Caco-2 (cell line): ENCODE measurements at regions not wholly inside any gene's neighbourhood (a gene's known extent, or its start where the extent isn't known, plus 50 kb on each side); places are given as distances from the start of the nearest gene placed in this dataset.

Experiments
- BruUV-seq: library from RNA; stranded (reverse); fragments of 400-500 nt; replicated peaks from 2 replicates; lab custom pipeline; 2021; lab: Mats Ljungman, UMichigan
- CTCF ChIA-PET: fragments of 300-600 bp; sonication (Branson Sonifier 250); formaldehyde crosslinking; loops from one replicate; lab custom pipeline; 2022; ENCODE audit warnings: antibody characterized with exemption; lab: Charles Lee
- POLR2A ChIA-PET: fragments of 300-600 bp; sonication (Branson Sonifier 250); formaldehyde crosslinking; loops from one replicate; lab custom pipeline; 2022; ENCODE audit warnings: antibody characterized with exemption; lab: Charles Lee
- DNase-seq, 2 experiments: peaks; one replicate each; pipeline versions ENCODE4 v3.0.0 to v3.0.0-alpha.2; 2020 to 2022
- H3K27me3 ChIP-seq: replicated peaks from 2 replicates; pipeline ENCODE4 v1.6.0; 2011; ENCODE audit warnings: low read length; ENCODE audit not compliant: control insufficient read depth, insufficient read depth
- H3K36me3 ChIP-seq: 2 replicates; pipeline ENCODE4 v1.5.1; 2011; ENCODE audit warnings: low read length; ENCODE audit not compliant: control insufficient read depth, insufficient read depth
- H3K4me1 ChIP-seq: fragments of 250-450 bp; sonication (Bioruptor Pico); 2 replicates; pipeline ENCODE4 v1.5.1; 2020; ENCODE audit warnings: mild to moderate bottlenecking
- H3K4me3 ChIP-seq: 2 replicates; pipeline ENCODE4 v1.5.1; 2011; ENCODE audit warnings: low read depth, mild to moderate bottlenecking, control low read depth, low read length
- H3K9me3 ChIP-seq: fragments of 250-450 bp; sonication (Bioruptor Pico); 2 replicates; pipeline ENCODE4 v1.5.1; 2020; ENCODE audit warnings: mild to moderate bottlenecking, moderate library complexity
- H3K27ac Mint-ChIP-seq: one replicate; pipeline ENCODE4 v1.8.0; 2022; ENCODE audit warnings: mixed read lengths; ENCODE audit not compliant: unreplicated experiment
- H3K27me3 Mint-ChIP-seq: one replicate; pipeline ENCODE4 v1.8.0; 2022; ENCODE audit warnings: mixed read lengths; ENCODE audit not compliant: insufficient read depth, unreplicated experiment
- H3K36me3 Mint-ChIP-seq: one replicate; pipeline ENCODE4 v1.8.0; 2022; ENCODE audit warnings: mild to moderate bottlenecking, mixed read lengths; ENCODE audit not compliant: insufficient read depth, unreplicated experiment
- H3K4me1 Mint-ChIP-seq: one replicate; pipeline ENCODE4 v1.8.0; 2022; ENCODE audit warnings: low read depth, mixed read lengths; ENCODE audit not compliant: unreplicated experiment
- H3K4me3 Mint-ChIP-seq: one replicate; pipeline ENCODE4 v1.8.0; 2022; ENCODE audit warnings: mild to moderate bottlenecking, moderate library complexity, mixed read lengths; ENCODE audit not compliant: unreplicated experiment
- H3K9me3 Mint-ChIP-seq: one replicate; pipeline ENCODE4 v1.8.0; 2022; ENCODE audit warnings: mixed read lengths; ENCODE audit not compliant: unreplicated experiment
- CTCF ChIP-seq, 2 experiments: fragments of 200-600 bp in 1 of 2; IDR thresholded peaks; 1 replicate in 1 of 2; 2 replicates in 1 of 2; pipeline versions ENCODE4 v1.5.1 to v1.8.0; 2011 to 2022; ENCODE audit warnings: antibody characterized with exemption in 1 of 2, control low read depth in 1 of 2, inconsistent platforms in 1 of 2, low read depth in 1 of 2, low read length in 1 of 2, mild to moderate bottlenecking in 1 of 2, moderate library complexity in 1 of 2; ENCODE audit not compliant: insufficient read depth in 1 of 2, severe bottlenecking in 1 of 2, unreplicated experiment in 1 of 2
- intact Hi-C: fragments of 100-400 bp; cut with micrococcal nuclease; formaldehyde crosslinking; loops from one replicate; pipeline ENCODE4 v1.10.0; 2022; ENCODE audit not compliant: unreplicated experiment

DNA sequence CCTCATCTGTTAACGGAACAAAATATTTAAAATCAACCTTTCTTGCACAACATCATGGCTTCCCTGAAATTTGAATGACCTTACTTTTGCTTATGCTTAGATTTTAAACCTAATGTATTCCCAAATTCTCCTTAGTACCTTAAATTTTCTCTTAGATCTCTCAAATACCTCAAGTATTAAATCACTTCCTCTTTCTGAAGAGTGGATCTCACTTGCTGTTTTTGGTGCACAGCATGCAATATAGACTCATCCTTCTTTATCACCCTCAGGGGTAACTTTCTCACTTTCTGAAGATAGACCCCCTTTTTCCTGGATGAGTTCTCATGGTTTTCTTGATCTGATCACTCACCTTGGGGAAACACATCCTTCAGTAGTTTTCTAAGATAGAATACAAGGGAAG lies 871.7 kb downstream of the DACH1 start:
- Histone ChIP-seq H3K9me3 (no peaks in the 10 kb centered on the region), H3K27me3 (no peaks in the 10 kb centered on the region), H3K4me3 (no peak overlapping the region), H3K4me1 (no peaks in the 10 kb centered on the region), H3K36me3 (no peaks in the 10 kb centered on the region)
- no peaks in the 10 kb centered on the region for H3K9me3 Mint-ChIP-seq
- H3K4me1 Mint-ChIP-seq, result no peaks in the 10 kb centered on the region
- POLR2A ChIA-PET, result no interaction called here
- no peak for TF ChIP-seq CTCF (IDR thresholded peaks at IDR 0.05; ENCODE audit: insufficient read depth in 1 of 2, low read depth in 1 of 2, low read length in 1 of 2, severe bottlenecking in 1 of 2, unreplicated experiment in 1 of 2)
- CTCF ChIA-PET, result no interaction called here
- no peak for DNase-seq
- BruUV-seq, result no TSS peak
- H3K27me3 Mint-ChIP-seq, result no peaks in the 10 kb centered on the region
- no peak overlapping the region for H3K4me3 Mint-ChIP-seq
- no peak overlapping the region for H3K27ac Mint-ChIP-seq
- H3K36me3 Mint-ChIP-seq, result no peaks in the 10 kb centered on the region
- intact Hi-C loops, result no loop called here

GRCh38 chr13:70994191-70994590 lies 872.8 kb downstream of the DACH1 start:
- no peak for DNase-seq
- Histone ChIP-seq H3K9me3 (no peaks in the 10 kb centered on the region), H3K27me3 (no peaks in the 10 kb centered on the region), H3K4me3 (no peak overlapping the region), H3K36me3 (no peaks in the 10 kb centered on the region), H3K4me1 (no peaks in the 10 kb centered on the region)
- TF ChIP-seq CTCF (IDR thresholded peaks at IDR 0.05; ENCODE audit: insufficient read depth in 1 of 2, low read depth in 1 of 2, low read length in 1 of 2, severe bottlenecking in 1 of 2, unreplicated experiment in 1 of 2), result no peak
- BruUV-seq, result no TSS peak
- ChIA-PET CTCF (no interaction called here), POLR2A (no interaction called here)
- intact Hi-C loops, result no loop called here
- Mint-ChIP-seq H3K9me3 (no peaks in the 10 kb centered on the region), H3K27ac (no peak overlapping the region), H3K36me3 (no peaks in the 10 kb centered on the region), H3K4me3 (no peak overlapping the region), H3K27me3 (no peaks in the 10 kb centered on the region), H3K4me1 (no peaks in the 10 kb centered on the region)

GRCh38 chr13:70987043-70987442 lies 878.8 kb upstream of the KLHL1 start:
- H3K9me3 Mint-ChIP-seq, result no peaks in the 10 kb centered on the region
- POLR2A ChIA-PET, result no interaction called here
- no peaks in the 10 kb centered on the region for H3K4me1 Mint-ChIP-seq
- Histone ChIP-seq H3K4me1 (no peaks in the 10 kb centered on the region), H3K4me3 (no peak overlapping the region), H3K27me3 (no peaks in the 10 kb centered on the region), H3K9me3 (no peaks in the 10 kb centered on the region; the same call in 1 of the 2 replicates), H3K36me3 (no peaks in the 10 kb centered on the region)
- H3K27me3 Mint-ChIP-seq, result no peaks in the 10 kb centered on the region
- TF ChIP-seq CTCF (IDR thresholded peaks at IDR 0.05; ENCODE audit: insufficient read depth in 1 of 2, low read depth in 1 of 2, low read length in 1 of 2, severe bottlenecking in 1 of 2, unreplicated experiment in 1 of 2), result no peak
- intact Hi-C loops, result no loop called here
- CTCF ChIA-PET, result no interaction called here
- no peak overlapping the region for H3K27ac Mint-ChIP-seq
- no TSS peak for BruUV-seq
- no peaks in the 10 kb centered on the region for H3K36me3 Mint-ChIP-seq
- no peak overlapping the region for H3K4me3 Mint-ChIP-seq
- DNase-seq, result no peak
